Fibroblast of the aortic adventitia (primary cell): ENCODE measurements at regions not wholly inside any gene's neighbourhood (a gene's known extent, or its start where the extent isn't known, plus 50 kb on each side); places are given as distances from the start of the nearest gene placed in this dataset.

ENCODE experiments used
- DNase-seq: peaks from one replicate; pipeline ENCODE4 v3.0.0-alpha.2; 2010; ENCODE audit warnings: low read depth
- H3K4me3 ChIP-seq: 2 replicates; pipeline ENCODE4 v1.5.1; 2011; ENCODE audit warnings: low read depth, mild to moderate bottlenecking, control low read depth, low read length, moderate library complexity
- TF ChIP-seq, protein P1 (sequence below): IDR thresholded peaks from 2 replicates; pipeline ENCODE4 v1.5.1; 2011; ENCODE audit warnings: mild to moderate bottlenecking, low read length, control low read depth, inconsistent platforms; ENCODE audit not compliant: insufficient read depth

GRCh38 chr15:79193103-79193502, 89.4 kb upstream of the ANKRD34C start:
- no peak overlapping the region for H3K4me3 ChIP-seq
- no peak for DNase-seq
- TF ChIP-seq, protein P1, sequence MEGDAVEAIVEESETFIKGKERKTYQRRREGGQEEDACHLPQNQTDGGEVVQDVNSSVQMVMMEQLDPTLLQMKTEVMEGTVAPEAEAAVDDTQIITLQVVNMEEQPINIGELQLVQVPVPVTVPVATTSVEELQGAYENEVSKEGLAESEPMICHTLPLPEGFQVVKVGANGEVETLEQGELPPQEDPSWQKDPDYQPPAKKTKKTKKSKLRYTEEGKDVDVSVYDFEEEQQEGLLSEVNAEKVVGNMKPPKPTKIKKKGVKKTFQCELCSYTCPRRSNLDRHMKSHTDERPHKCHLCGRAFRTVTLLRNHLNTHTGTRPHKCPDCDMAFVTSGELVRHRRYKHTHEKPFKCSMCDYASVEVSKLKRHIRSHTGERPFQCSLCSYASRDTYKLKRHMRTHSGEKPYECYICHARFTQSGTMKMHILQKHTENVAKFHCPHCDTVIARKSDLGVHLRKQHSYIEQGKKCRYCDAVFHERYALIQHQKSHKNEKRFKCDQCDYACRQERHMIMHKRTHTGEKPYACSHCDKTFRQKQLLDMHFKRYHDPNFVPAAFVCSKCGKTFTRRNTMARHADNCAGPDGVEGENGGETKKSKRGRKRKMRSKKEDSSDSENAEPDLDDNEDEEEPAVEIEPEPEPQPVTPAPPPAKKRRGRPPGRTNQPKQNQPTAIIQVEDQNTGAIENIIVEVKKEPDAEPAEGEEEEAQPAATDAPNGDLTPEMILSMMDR: no peak

- DNase-seq: no peak
These were observed 90.0 kb upstream of the ANKRD34C start for GRCh38 chr15:79192462-79193036.

GRCh38 chr15:79190093-79190492, 92.4 kb upstream of the ANKRD34C start:
- TF ChIP-seq, protein P1: no peak
- DNase-seq: no peak
- H3K4me3 ChIP-seq: no peak overlapping the region

More at GRCh38 chr15:79192462-79193036, 90.0 kb upstream of the ANKRD34C start:
- TF ChIP-seq, protein P1: no peak
- H3K4me3 ChIP-seq: no peak overlapping the region

- H3K4me3 ChIP-seq: no peak overlapping the region
- TF ChIP-seq, protein P1: no peak
- no peak for DNase-seq
These were observed 95.9 kb upstream of the ANKRD34C start for GRCh38 chr15:79186616-79187015.

DNA sequence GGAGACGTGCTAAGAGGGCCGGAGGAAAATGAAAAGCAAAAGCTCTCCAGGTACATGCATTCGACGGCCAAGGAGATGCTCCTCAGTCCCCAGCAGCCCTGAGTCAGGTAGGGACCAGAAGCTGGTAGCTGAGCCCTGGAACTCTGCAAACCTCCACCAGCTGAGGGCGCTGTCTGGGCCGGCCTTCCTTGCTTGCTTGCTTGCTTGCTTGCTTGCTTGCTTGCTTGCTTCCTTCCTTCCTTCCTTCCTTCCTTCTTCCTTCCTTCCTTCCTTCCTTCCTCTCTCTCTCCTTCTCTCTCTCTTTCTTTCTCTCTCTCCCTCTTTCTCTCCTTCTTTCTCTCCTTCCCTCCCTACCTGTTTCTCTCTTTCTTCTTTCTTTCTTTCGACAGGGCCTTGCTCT, 94.6 kb upstream of the RASGRF1 start:
- DNase-seq: no peak
- TF ChIP-seq, protein P1: peak; percentile 18
- no peak overlapping the region for H3K4me3 ChIP-seq

DNA sequence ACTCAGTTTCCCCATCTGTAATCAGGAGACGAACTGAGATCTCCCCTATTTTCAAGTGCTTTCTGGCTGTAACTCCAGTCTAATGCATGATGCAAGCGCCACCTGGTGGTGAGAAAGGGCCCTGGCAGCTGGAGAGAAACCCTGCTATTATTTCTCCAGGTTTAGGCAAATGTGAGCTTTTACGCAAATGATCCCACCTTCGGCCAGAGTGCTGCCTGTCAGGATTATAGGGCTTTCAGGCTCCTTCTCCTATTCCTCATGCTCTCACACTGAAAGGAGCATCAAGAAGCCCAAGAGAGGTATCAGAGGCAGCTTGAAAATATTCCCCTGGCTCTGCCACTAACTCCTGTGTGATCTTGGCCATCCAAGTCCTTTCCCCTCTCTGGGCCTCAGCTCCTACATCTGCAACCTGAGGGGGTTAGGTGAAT, 93.9 kb upstream of the RASGRF1 start:
- TF ChIP-seq, protein P1: peak; percentile 98
- DNase-seq: peak; percentile 68
- H3K4me3 ChIP-seq: no peak overlapping the region

DNA sequence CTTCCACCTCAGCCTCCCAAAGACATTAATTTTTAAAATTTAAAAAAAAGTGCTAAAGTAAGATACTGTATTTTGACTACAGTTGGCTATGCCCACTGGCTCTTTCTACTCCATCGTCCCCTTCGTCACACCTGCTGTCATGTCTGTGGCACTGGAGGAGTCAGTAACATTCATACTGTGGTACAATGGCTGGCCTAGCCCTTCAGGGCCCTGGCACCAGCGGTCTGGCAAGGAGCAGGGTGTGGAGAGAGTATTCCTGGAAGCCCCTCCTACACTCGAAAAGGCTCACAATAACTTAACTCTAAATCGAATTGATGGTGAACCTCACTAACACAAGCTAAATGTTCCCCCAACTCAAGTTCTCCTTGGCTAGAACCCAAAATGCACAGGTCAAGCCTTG, 89.7 kb upstream of the RASGRF1 start:
- DNase-seq: no peak
- no peak overlapping the region for H3K4me3 ChIP-seq
- TF ChIP-seq, protein P1: no peak
